SH-SY5Y (cell line): ENCODE measurements at regions not wholly inside any gene's neighbourhood (a gene's known extent, or its start where the extent isn't known, plus 50 kb on each side); places are given as distances from the start of the nearest gene placed in this dataset.

ENCODE experiments used
- GATA2 ChIP-seq: IDR thresholded peaks from 2 replicates; pipeline ENCODE4 v1.6.1; 2011; ENCODE audit warnings: mild to moderate bottlenecking, low read depth, low read length
- GATA3 ChIP-seq: IDR thresholded peaks from 2 replicates; pipeline ENCODE4 v1.6.1; 2011; ENCODE audit warnings: low read depth, mild to moderate bottlenecking, low read length, moderate library complexity

DNA sequence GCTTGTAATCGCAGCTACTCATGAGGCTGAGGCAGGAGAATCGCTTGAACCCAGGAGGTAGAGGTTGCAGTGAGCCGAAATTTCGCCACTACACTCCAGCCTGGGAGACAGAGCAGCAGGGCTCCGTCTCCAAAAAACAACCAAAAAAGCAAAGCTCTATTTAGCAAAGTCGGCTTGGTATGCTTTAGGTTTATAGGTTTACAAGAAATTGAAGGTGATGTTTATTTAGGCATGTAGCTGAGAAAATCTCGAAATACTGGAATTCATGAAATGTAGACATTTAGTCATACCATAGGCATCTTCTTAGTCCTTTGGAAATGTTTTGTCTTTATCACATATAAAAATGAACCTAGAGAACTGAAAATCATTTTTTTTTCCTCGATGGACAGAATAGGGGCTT is 453.8 kb upstream of the ANKRD30A start:
- TF ChIP-seq GATA2 = no peak
- no peak for TF ChIP-seq GATA3
